H9 (cell line): ENCODE measurements at regions not wholly inside any gene's neighbourhood (a gene's known extent, or its start where the extent isn't known, plus 50 kb on each side); places are given as distances from the start of the nearest gene placed in this dataset.

Source experiments
- DNase-seq: peaks from one replicate; pipeline ENCODE4 v3.0.0-alpha.2; 2017
- H2AFZ ChIP-seq: one replicate; pipeline ENCODE4 v1.6.1; 2013; ENCODE audit warnings: mild to moderate bottlenecking, low read length, control low read depth, moderate library complexity
- H2AK5ac ChIP-seq: 2 replicates; pipeline ENCODE4 v1.6.1; 2013; ENCODE audit warnings: low read length, control low read depth, mixed read lengths; ENCODE audit not compliant: insufficient read length
- H2BK120ac ChIP-seq: one replicate; pipeline ENCODE4 v1.6.1; 2013; ENCODE audit warnings: low read depth, mild to moderate bottlenecking, low read length, control low read depth, inconsistent platforms; ENCODE audit not compliant: poor library complexity, severe bottlenecking
- H2BK12ac ChIP-seq: 2 replicates; pipeline ENCODE4 v1.6.1; 2013; ENCODE audit warnings: low read length, control low read depth, mixed read lengths, low read depth; ENCODE audit not compliant: insufficient read length
- H2BK15ac ChIP-seq: 2 replicates; pipeline ENCODE4 v1.6.1; 2013; ENCODE audit warnings: low read depth, low read length, control low read depth
- H2BK20ac ChIP-seq: one replicate; pipeline ENCODE4 v1.6.1; 2013; ENCODE audit warnings: low read depth, mild to moderate bottlenecking, low read length, control low read depth, inconsistent platforms; ENCODE audit not compliant: poor library complexity, severe bottlenecking
- H2BK5ac ChIP-seq: 2 replicates; pipeline ENCODE4 v1.6.1; 2013; ENCODE audit warnings: low read length, control low read depth, mixed read lengths; ENCODE audit not compliant: insufficient read length
- H3K14ac ChIP-seq: 2 replicates; pipeline ENCODE4 v1.6.1; 2013; ENCODE audit warnings: low read length, control low read depth; ENCODE audit not compliant: insufficient read depth
- H3K18ac ChIP-seq: 2 replicates; pipeline ENCODE4 v1.6.1; 2013; ENCODE audit warnings: low read depth, mild to moderate bottlenecking, mixed read lengths, low read length, control low read depth; ENCODE audit not compliant: insufficient read length
- H3K23ac ChIP-seq: 2 replicates; pipeline ENCODE4 v1.6.1; 2013; ENCODE audit warnings: low read length, control low read depth, mixed read lengths, low read depth; ENCODE audit not compliant: insufficient read length
- H3K23me2 ChIP-seq: 2 replicates; pipeline ENCODE4 v1.6.1; 2013; ENCODE audit warnings: low read depth, mild to moderate bottlenecking, mixed read lengths, low read length, control low read depth; ENCODE audit not compliant: insufficient read length, poor library complexity, severe bottlenecking
- H3K27ac ChIP-seq: 2 replicates; pipeline ENCODE4 v1.5.1; 2013; ENCODE audit warnings: low read length, control low read depth, mixed read lengths, low read depth; ENCODE audit not compliant: insufficient read length
- H3K27me3 ChIP-seq: 2 replicates; pipeline ENCODE4 v1.6.1; 2013; ENCODE audit warnings: low read length, control low read depth, inconsistent platforms; ENCODE audit not compliant: insufficient read depth
- H3K4ac ChIP-seq: 2 replicates; pipeline ENCODE4 v1.6.1; 2013; ENCODE audit warnings: low read depth, mild to moderate bottlenecking, control low read depth, inconsistent platforms, low read length, moderate library complexity
- H3K4me1 ChIP-seq: 2 replicates; pipeline ENCODE4 v1.6.1; 2013; ENCODE audit warnings: low read length, control low read depth, inconsistent platforms; ENCODE audit not compliant: insufficient read depth
- H3K4me2 ChIP-seq: 2 replicates; pipeline ENCODE4 v1.6.1; 2013; ENCODE audit warnings: low read length, control low read depth, mixed read lengths; ENCODE audit not compliant: insufficient read length, insufficient read depth
- H3K56ac ChIP-seq: 2 replicates; pipeline ENCODE4 v1.6.1; 2013; ENCODE audit warnings: low read depth, mild to moderate bottlenecking, mixed read lengths, low read length, control low read depth; ENCODE audit not compliant: insufficient read length
- H3K79me1 ChIP-seq: 2 replicates; pipeline ENCODE4 v1.6.1; 2013; ENCODE audit warnings: low read depth, mild to moderate bottlenecking, moderate library complexity, low read length, control low read depth, inconsistent platforms; ENCODE audit not compliant: insufficient read depth, poor library complexity, severe bottlenecking
- H3K79me2 ChIP-seq: 2 replicates; pipeline ENCODE4 v1.6.1; 2013; ENCODE audit warnings: low read length, control low read depth, inconsistent platforms; ENCODE audit not compliant: insufficient read depth
- H3K9ac ChIP-seq: 2 replicates; pipeline ENCODE4 v1.6.1; 2013; ENCODE audit warnings: low read length, control low read depth, mixed read lengths; ENCODE audit not compliant: insufficient read length; ENCODE audit errors: extremely low read depth
- H3K9me3 ChIP-seq: one replicate; pipeline ENCODE4 v1.6.1; 2013; ENCODE audit warnings: low read depth, low read length, inconsistent platforms; ENCODE audit not compliant: control insufficient read depth
- H3T11ph ChIP-seq: one replicate; pipeline ENCODE4 v1.6.1; 2013; ENCODE audit warnings: mild to moderate bottlenecking, low read length, control low read depth, inconsistent platforms
- H4K20me1 ChIP-seq: one replicate; pipeline ENCODE4 v1.6.1; 2013; ENCODE audit not compliant: control insufficient read depth, insufficient read length, insufficient read depth
- H4K5ac ChIP-seq: 2 replicates; pipeline ENCODE4 v1.6.1; 2013; ENCODE audit warnings: low read depth, mild to moderate bottlenecking, mixed read lengths, low read length, control low read depth; ENCODE audit not compliant: insufficient read length
- H4K8ac ChIP-seq: replicated peaks from 2 replicates; pipeline ENCODE4 v1.6.1; 2013; ENCODE audit warnings: low read length, control low read depth, mixed read lengths, low read depth; ENCODE audit not compliant: insufficient read length
- H4K91ac ChIP-seq: 2 replicates; pipeline ENCODE4 v1.6.1; 2013; ENCODE audit warnings: low read depth, mild to moderate bottlenecking, moderate library complexity, mixed read lengths, low read length, control low read depth; ENCODE audit not compliant: insufficient read length
- H3K27ac Mint-ChIP-seq, 3 experiments: 2 replicates in 2 of 3; 3 replicates in 1 of 3; pipeline ENCODE4 v1.8.0; 2020 to 2021; ENCODE audit warnings: mixed read lengths in 3 of 3, mild to moderate bottlenecking in 1 of 3, moderate library complexity in 1 of 3
- H3K27me3 Mint-ChIP-seq: 2 replicates; pipeline ENCODE4 v1.8.0; 2021; ENCODE audit warnings: low read depth, mild to moderate bottlenecking, moderate library complexity, mixed read lengths
- H3K36me3 Mint-ChIP-seq, 3 experiments: 2 replicates in 2 of 3; 3 replicates in 1 of 3; pipeline ENCODE4 v1.8.0; 2020 to 2021; ENCODE audit warnings: low read depth in 3 of 3, mixed read lengths in 3 of 3; ENCODE audit not compliant: insufficient read depth in 1 of 3
- H3K4me1 Mint-ChIP-seq, 2 experiments: 2 replicates each; pipeline ENCODE4 v1.8.0; 2020; ENCODE audit warnings: mixed read lengths in 2 of 2
- H3K4me3 Mint-ChIP-seq, 2 experiments: 2 replicates in 1 of 2; 3 replicates in 1 of 2; pipeline ENCODE4 v1.8.0; 2020 to 2021; ENCODE audit warnings: mild to moderate bottlenecking in 2 of 2, mixed read lengths in 2 of 2, moderate library complexity in 1 of 2
- H3K9me3 Mint-ChIP-seq, 2 experiments: 2 replicates in 1 of 2; 3 replicates in 1 of 2; pipeline ENCODE4 v1.8.0; 2020; ENCODE audit warnings: mild to moderate bottlenecking in 2 of 2, mixed read lengths in 2 of 2, moderate library complexity in 1 of 2
- WGBS: extraction: QIAGEN DNeasy Blood & Tissue Kit; methylation state at CpG from one replicate; pipeline ENCODE4 v1.1.7; 2013; ENCODE audit warnings: missing lambda C conversion rate, low lambda C conversion rate, mixed read lengths; ENCODE audit not compliant: insufficient read length; ENCODE audit errors: extremely low coverage; 5-methylcytosine and 5-hydroxymethylcytosine counted together
- TF ChIP-seq, protein P1 (sequence below): fragments of 200-600 bp; sonication (generic); conservative IDR thresholded peaks from 3 replicates; pipeline ENCODE4 v1.8.0; 2021; ENCODE audit warnings: antibody characterized with exemption, mild to moderate bottlenecking

DNA sequence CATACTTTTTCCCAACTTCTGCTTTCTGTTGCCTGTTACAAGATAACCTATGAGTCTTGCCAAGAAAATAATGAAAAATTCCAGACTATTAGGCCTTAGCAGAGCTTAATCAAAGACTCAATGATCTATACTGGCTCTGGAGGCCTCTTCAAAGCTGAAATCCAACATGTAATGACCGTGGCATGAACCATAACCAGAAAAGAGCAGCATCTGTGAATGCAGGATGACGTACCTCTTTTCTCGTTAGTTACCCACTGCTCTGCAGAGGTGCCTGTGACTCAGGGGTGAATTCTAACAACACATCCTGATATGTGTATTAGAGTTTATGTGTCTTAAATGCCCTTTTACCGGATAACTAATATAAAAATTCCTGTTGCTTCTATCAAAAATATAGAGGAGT, 645.4 kb downstream of the PRELID2 start:
- Histone ChIP-seq H3K9ac (no peak overlapping the region), H3T11ph (no peak overlapping the region), H3K4me2 (no peak overlapping the region), H3K79me2 (no peaks in the 10 kb centered on the region), H2BK5ac (no peak overlapping the region), H3K56ac (no peak overlapping the region), H3K27ac (no peak overlapping the region), H2AFZ (no peak overlapping the region), H2BK20ac (no peak overlapping the region), H2BK15ac (no peak overlapping the region), H3K14ac (no peak overlapping the region), H3K9me3 (no peaks in the 10 kb centered on the region), H3K79me1 (no peaks in the 10 kb centered on the region), H3K4ac (no peak overlapping the region), H4K20me1 (no peaks in the 10 kb centered on the region), H3K23ac (no peak overlapping the region), H2BK120ac (no peak overlapping the region), H2AK5ac (no peak overlapping the region), H3K23me2 (no peaks in the 10 kb centered on the region), H3K4me1 (no peaks in the 10 kb centered on the region), H4K91ac (no peak overlapping the region), H4K5ac (no peak overlapping the region), H3K18ac (no peak overlapping the region), H2BK12ac (no peak overlapping the region), H3K27me3 (no peaks in the 10 kb centered on the region), H4K8ac (no peak overlapping the region)
- Mint-ChIP-seq H3K36me3 (no peaks in the 10 kb centered on the region; a peak in 1 of 7 replicates), H3K4me3 (no peak overlapping the region), H3K9me3 (0 out of 5 replicates have a peak, but pooled peaks cover 0 to 3% of the 10 kb centered on the region in 2 experiments), H3K4me1 (no peaks in the 10 kb centered on the region), H3K27me3 (no peaks in the 10 kb centered on the region), H3K27ac (no peak overlapping the region)
- no peak for DNase-seq
- no CpG with 5 or more reads among the region's 4 CpGs for WGBS
- TF ChIP-seq, protein P1, sequence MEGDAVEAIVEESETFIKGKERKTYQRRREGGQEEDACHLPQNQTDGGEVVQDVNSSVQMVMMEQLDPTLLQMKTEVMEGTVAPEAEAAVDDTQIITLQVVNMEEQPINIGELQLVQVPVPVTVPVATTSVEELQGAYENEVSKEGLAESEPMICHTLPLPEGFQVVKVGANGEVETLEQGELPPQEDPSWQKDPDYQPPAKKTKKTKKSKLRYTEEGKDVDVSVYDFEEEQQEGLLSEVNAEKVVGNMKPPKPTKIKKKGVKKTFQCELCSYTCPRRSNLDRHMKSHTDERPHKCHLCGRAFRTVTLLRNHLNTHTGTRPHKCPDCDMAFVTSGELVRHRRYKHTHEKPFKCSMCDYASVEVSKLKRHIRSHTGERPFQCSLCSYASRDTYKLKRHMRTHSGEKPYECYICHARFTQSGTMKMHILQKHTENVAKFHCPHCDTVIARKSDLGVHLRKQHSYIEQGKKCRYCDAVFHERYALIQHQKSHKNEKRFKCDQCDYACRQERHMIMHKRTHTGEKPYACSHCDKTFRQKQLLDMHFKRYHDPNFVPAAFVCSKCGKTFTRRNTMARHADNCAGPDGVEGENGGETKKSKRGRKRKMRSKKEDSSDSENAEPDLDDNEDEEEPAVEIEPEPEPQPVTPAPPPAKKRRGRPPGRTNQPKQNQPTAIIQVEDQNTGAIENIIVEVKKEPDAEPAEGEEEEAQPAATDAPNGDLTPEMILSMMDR, result no peak
